GM12864 (cell line): ENCODE measurements at regions not wholly inside any gene's neighbourhood (a gene's known extent, or its start where the extent isn't known, plus 50 kb on each side); places are given as distances from the start of the nearest gene placed in this dataset.

Experiments
- DNase-seq: peaks from one replicate; pipeline ENCODE4 v3.0.0-alpha.2; 2011; ENCODE audit warnings: low read depth
- H3K4me3 ChIP-seq: 2 replicates; pipeline ENCODE4 v1.5.1; 2011; ENCODE audit warnings: mild to moderate bottlenecking, low read depth, low read length, control low read depth
- CTCF ChIP-seq: IDR thresholded peaks from 2 replicates; pipeline ENCODE4 v1.5.1; 2011; ENCODE audit warnings: low read depth, mild to moderate bottlenecking, moderate library complexity, low read length, control low read depth, inconsistent platforms; ENCODE audit errors: missing control alignments

- H3K4me3 ChIP-seq: no peak overlapping the region
- no peak for TF ChIP-seq CTCF
- no peak for DNase-seq
Observed at GRCh38 chr2:30358351-30358750, 88.7 kb upstream of the LCLAT1 start.

- DNase-seq: no peak
- no peak overlapping the region for H3K4me3 ChIP-seq
- TF ChIP-seq CTCF: no peak
Observed at GRCh38 chr2:30358842-30359241, 88.2 kb upstream of the LCLAT1 start.

- TF ChIP-seq CTCF: no peak
- H3K4me3 ChIP-seq: no peak overlapping the region
- no peak for DNase-seq
Observed at GRCh38 chr2:30359644-30360167, 87.3 kb upstream of the LCLAT1 start.

GRCh38 chr2:30361751-30362394, 85.2 kb upstream of the LCLAT1 start:
- no peak overlapping the region for H3K4me3 ChIP-seq
- DNase-seq: no peak
- TF ChIP-seq CTCF: no peak

- DNase-seq: no peak
- no peak for TF ChIP-seq CTCF
- H3K4me3 ChIP-seq: no peak overlapping the region
Observed at GRCh38 chr2:30362468-30363081, 84.5 kb upstream of the LCLAT1 start.

- no peak for DNase-seq
- no peak for TF ChIP-seq CTCF
- H3K4me3 ChIP-seq: no peak overlapping the region
Observed at GRCh38 chr2:30363406-30363805, 83.6 kb upstream of the LCLAT1 start.

GRCh38 chr2:30365201-30365600, 81.8 kb upstream of the LCLAT1 start:
- no peak overlapping the region for H3K4me3 ChIP-seq
- DNase-seq: no peak
- no peak for TF ChIP-seq CTCF
